ENCODE measurements at regions not wholly inside any gene's neighbourhood (a gene's known extent, or its start where the extent isn't known, plus 50 kb on each side); places are given as distances from the start of the nearest gene placed in this dataset.

DNA sequence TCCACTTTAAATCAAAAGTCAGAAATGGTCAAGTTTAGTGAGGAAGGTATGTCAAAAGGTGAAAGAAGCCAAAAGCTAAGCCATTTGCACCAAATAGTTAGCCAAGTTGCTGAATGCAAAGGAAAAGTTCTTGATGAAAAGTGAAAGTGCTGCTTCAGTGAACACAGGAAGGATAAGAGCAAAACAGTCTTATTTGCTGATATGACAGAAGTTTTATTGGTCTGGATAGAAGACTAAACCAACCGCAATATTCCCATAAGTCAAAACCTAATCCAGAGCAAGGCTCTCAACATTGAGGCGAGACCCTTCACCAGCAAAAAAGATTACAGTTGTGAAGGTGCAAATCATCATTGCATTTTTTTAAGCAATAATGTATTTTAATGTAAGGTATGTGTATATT, 496.5 kb upstream of the LRATD1 start:
- H3K4me3 ChIP-seq (ENCODE audit: low read depth, low read length): no peak overlapping the region
- H3K79me2 ChIP-seq: no peaks in the 10 kb centered on the region
- no peak overlapping the region for H3K27ac ChIP-seq
- H3K9me3 ChIP-seq (ENCODE audit: control insufficient read depth, low read length): no peaks in the 10 kb centered on the region
- no peaks in the 10 kb centered on the region for H3K4me1 ChIP-seq
- no peaks in the 10 kb centered on the region for H3K36me3 ChIP-seq (ENCODE audit: control insufficient read depth, insufficient read depth, low read length)
- H3K4me2 ChIP-seq (ENCODE audit: low read length): no peak overlapping the region
- H3K27me3 ChIP-seq (ENCODE audit: control insufficient read depth, insufficient read depth, low read length): no peaks in the 10 kb centered on the region
- no peak overlapping the region for H2AFZ ChIP-seq
- no peak overlapping the region for H3K9ac ChIP-seq
- TF ChIP-seq, protein P1, sequence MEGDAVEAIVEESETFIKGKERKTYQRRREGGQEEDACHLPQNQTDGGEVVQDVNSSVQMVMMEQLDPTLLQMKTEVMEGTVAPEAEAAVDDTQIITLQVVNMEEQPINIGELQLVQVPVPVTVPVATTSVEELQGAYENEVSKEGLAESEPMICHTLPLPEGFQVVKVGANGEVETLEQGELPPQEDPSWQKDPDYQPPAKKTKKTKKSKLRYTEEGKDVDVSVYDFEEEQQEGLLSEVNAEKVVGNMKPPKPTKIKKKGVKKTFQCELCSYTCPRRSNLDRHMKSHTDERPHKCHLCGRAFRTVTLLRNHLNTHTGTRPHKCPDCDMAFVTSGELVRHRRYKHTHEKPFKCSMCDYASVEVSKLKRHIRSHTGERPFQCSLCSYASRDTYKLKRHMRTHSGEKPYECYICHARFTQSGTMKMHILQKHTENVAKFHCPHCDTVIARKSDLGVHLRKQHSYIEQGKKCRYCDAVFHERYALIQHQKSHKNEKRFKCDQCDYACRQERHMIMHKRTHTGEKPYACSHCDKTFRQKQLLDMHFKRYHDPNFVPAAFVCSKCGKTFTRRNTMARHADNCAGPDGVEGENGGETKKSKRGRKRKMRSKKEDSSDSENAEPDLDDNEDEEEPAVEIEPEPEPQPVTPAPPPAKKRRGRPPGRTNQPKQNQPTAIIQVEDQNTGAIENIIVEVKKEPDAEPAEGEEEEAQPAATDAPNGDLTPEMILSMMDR (IDR thresholded peaks at IDR 0.05): no peak

DNA sequence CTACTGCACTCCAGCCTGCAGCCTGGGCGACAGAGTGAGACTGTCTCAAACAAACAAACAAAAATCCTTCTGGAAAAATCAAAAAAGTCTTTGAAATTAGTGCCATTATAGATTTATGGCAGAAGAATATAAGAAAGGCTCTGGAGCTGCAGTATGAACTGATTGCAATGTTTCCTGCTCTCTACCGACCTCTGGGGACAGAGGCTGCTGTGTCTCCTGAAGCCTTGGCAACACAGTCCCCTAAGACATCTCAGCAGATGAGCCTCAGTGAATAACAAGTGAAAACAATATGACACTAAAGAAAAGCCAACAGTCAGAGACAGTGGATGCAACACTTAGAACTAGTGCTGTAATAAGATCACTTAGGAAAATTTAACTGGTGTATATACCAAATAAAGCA, 494.9 kb upstream of the LRATD1 start:
- H3K9ac ChIP-seq: no peak overlapping the region
- no peak overlapping the region for H2AFZ ChIP-seq
- TF ChIP-seq, protein P1 (IDR thresholded peaks at IDR 0.05): no peak
- no peaks in the 10 kb centered on the region for H3K79me2 ChIP-seq
- H3K36me3 ChIP-seq (ENCODE audit: control insufficient read depth, insufficient read depth, low read length): no peaks in the 10 kb centered on the region
- no peaks in the 10 kb centered on the region for H3K27me3 ChIP-seq (ENCODE audit: control insufficient read depth, insufficient read depth, low read length)
- H3K4me1 ChIP-seq: no peaks in the 10 kb centered on the region
- H3K4me2 ChIP-seq (ENCODE audit: low read length): no peak overlapping the region
- H3K4me3 ChIP-seq (ENCODE audit: low read depth, low read length): no peak overlapping the region
- H3K27ac ChIP-seq: no peak overlapping the region
- H3K9me3 ChIP-seq (ENCODE audit: control insufficient read depth, low read length): no peaks in the 10 kb centered on the region

DNA sequence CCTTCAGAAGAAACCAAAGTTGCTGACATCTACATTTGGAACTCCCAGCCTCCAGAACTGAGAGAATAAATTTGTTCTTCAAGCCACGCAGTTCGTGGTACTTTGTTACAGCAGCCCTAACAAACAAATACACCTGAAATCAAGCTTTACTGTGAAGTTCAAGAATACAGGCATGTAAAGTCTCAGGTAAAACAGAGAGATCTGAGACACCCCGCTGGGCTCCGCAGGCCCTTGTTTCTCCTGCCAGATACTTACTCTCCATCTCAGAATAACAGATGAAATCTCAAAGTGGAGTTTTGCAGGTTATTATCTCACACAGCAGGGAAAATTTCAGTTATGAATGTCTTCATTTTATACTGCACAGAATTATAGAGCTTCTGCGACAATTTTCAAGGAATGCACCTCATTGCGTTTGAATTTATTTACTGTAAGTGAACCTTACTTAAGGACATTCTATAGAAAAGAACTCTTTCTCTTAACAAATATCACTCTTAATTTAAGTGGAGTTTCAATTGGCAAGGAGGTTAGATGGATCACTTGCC, 492.4 kb upstream of the LRATD1 start:
- TF ChIP-seq, protein P1 (IDR thresholded peaks at IDR 0.05): no peak
- H3K4me3 ChIP-seq (ENCODE audit: low read depth, low read length): no peak overlapping the region

GRCh38 chr2:14143435-14143834, 489.1 kb upstream of the LRATD1 start:
- H3K79me2 ChIP-seq: no peaks in the 10 kb centered on the region
- no peaks in the 10 kb centered on the region for H3K9me3 ChIP-seq (ENCODE audit: control insufficient read depth, low read length)
- no peaks in the 10 kb centered on the region for H3K4me1 ChIP-seq
- no peaks in the 10 kb centered on the region for H3K36me3 ChIP-seq (ENCODE audit: control insufficient read depth, insufficient read depth, low read length)
- H3K9ac ChIP-seq: no peak overlapping the region
- TF ChIP-seq, protein P1 (IDR thresholded peaks at IDR 0.05): no peak
- H3K27me3 ChIP-seq (ENCODE audit: control insufficient read depth, insufficient read depth, low read length): no peaks in the 10 kb centered on the region
- no peak overlapping the region for H3K4me3 ChIP-seq (ENCODE audit: low read depth, low read length)
- H2AFZ ChIP-seq: no peak overlapping the region
- H3K27ac ChIP-seq: no peak overlapping the region
- H3K4me2 ChIP-seq (ENCODE audit: low read length): no peak overlapping the region

More for the DNA sequence above, 492.4 kb upstream of the LRATD1 start:
- H3K9me3 ChIP-seq (ENCODE audit: control insufficient read depth, low read length): no peaks in the 10 kb centered on the region
- H3K36me3 ChIP-seq (ENCODE audit: control insufficient read depth, insufficient read depth, low read length): no peaks in the 10 kb centered on the region
- H3K27ac ChIP-seq: no peak overlapping the region
- no peaks in the 10 kb centered on the region for H3K4me1 ChIP-seq
- H3K79me2 ChIP-seq: no peaks in the 10 kb centered on the region
- no peak overlapping the region for H3K9ac ChIP-seq
- H3K27me3 ChIP-seq (ENCODE audit: control insufficient read depth, insufficient read depth, low read length): no peaks in the 10 kb centered on the region
- no peak overlapping the region for H3K4me2 ChIP-seq (ENCODE audit: low read length)
- H2AFZ ChIP-seq: no peak overlapping the region

DNA sequence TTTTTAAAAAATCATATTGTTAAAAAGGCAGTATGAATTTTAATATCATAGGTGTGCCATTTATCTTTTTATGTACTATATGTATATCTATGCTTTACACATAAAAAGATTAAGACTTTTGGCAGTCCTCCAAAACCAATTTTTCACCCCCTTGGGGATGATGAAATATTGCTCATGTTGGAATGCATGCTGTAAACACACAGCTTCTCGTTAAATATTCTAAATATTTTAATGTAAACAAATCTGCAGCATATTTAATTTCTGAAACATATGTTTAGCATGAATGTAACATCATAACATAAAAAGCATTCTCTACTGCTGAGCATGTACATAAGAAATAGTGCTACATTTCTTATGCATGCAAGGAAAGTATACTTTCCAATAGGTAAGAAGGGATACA, 484.3 kb upstream of the LRATD1 start:
- TF ChIP-seq, protein P1 (IDR thresholded peaks at IDR 0.05): no peak
- H3K36me3 ChIP-seq (ENCODE audit: control insufficient read depth, insufficient read depth, low read length): no peaks in the 10 kb centered on the region
- H2AFZ ChIP-seq: no peak overlapping the region
- H3K4me2 ChIP-seq (ENCODE audit: low read length): no peak overlapping the region
- no peak overlapping the region for H3K9ac ChIP-seq
- no peaks in the 10 kb centered on the region for H3K27me3 ChIP-seq (ENCODE audit: control insufficient read depth, insufficient read depth, low read length)
- no peak overlapping the region for H3K4me3 ChIP-seq (ENCODE audit: low read depth, low read length)
- no peaks in the 10 kb centered on the region for H3K79me2 ChIP-seq
- H3K27ac ChIP-seq: no peak overlapping the region
- H3K4me1 ChIP-seq: no peaks in the 10 kb centered on the region
- no peaks in the 10 kb centered on the region for H3K9me3 ChIP-seq (ENCODE audit: control insufficient read depth, low read length)

All from parathyroid adenoma (tissue), 2 donors.